ES-I3 (cell line): ENCODE measurements at regions not wholly inside any gene's neighbourhood (a gene's known extent, or its start where the extent isn't known, plus 50 kb on each side); places are given as distances from the start of the nearest gene placed in this dataset.

Experiments
- H3K36me3 ChIP-seq: 2 replicates; pipeline ENCODE4 v1.6.1; 2013; ENCODE audit warnings: mild to moderate bottlenecking, low read length, control low read depth, moderate library complexity; ENCODE audit not compliant: insufficient read depth
- H3K4me1 ChIP-seq: 2 replicates; pipeline ENCODE4 v1.6.1; 2013; ENCODE audit warnings: mild to moderate bottlenecking, control low read depth, low read length; ENCODE audit not compliant: insufficient read depth
- H3K9ac ChIP-seq: 2 replicates; pipeline ENCODE4 v1.6.1; 2013; ENCODE audit warnings: low read depth, mild to moderate bottlenecking, low read length, moderate library complexity
- H3K9me3 ChIP-seq: 2 replicates; pipeline ENCODE4 v1.6.1; 2013; ENCODE audit warnings: mild to moderate bottlenecking, low read length, moderate library complexity; ENCODE audit not compliant: control insufficient read depth, insufficient read depth

GRCh38 chrX:39936886-39937770 lies 160.6 kb downstream of the BCOR start:
- Histone ChIP-seq H3K36me3 (no peaks in the 10 kb centered on the region), H3K9me3 (no peaks in the 10 kb centered on the region), H3K4me1 (peaks cover 21% of the 10 kb centered on the region), H3K9ac (no peak overlapping the region)

- peaks cover 27% of the 10 kb centered on the region for H3K4me1 ChIP-seq
- no peak overlapping the region for H3K9ac ChIP-seq
- no peaks in the 10 kb centered on the region for H3K9me3 ChIP-seq
- no peaks in the 10 kb centered on the region for H3K36me3 ChIP-seq
Observed at GRCh38 chrX:39938466-39938865, 159.3 kb downstream of the BCOR start.

GRCh38 chrX:39939678-39940077 lies 158.1 kb downstream of the BCOR start:
- Histone ChIP-seq H3K4me1 (peaks cover 27% of the 10 kb centered on the region), H3K9ac (no peak overlapping the region), H3K36me3 (no peaks in the 10 kb centered on the region), H3K9me3 (no peaks in the 10 kb centered on the region)

GRCh38 chrX:39941332-39941920 lies 156.3 kb downstream of the BCOR start:
- H3K4me1 ChIP-seq, result peaks cover 18% of the 10 kb centered on the region
- H3K9me3 ChIP-seq, result no peaks in the 10 kb centered on the region
- H3K36me3 ChIP-seq, result no peaks in the 10 kb centered on the region
- H3K9ac ChIP-seq, result no peak overlapping the region

GRCh38 chrX:39944416-39944815 lies 153.3 kb downstream of the BCOR start:
- H3K9me3 ChIP-seq, result no peaks in the 10 kb centered on the region

GRCh38 chrX:39945709-39946108 lies 152.0 kb downstream of the BCOR start:
- H3K4me1 ChIP-seq, result peaks cover 35% of the 10 kb centered on the region
- no peaks in the 10 kb centered on the region for H3K36me3 ChIP-seq
- H3K9ac ChIP-seq, result no peak overlapping the region
- H3K9me3 ChIP-seq, result 0 out of 2 replicates have a peak, but pooled peaks cover 3% of the 10 kb centered on the region

More at GRCh38 chrX:39944416-39944815, 153.3 kb downstream of the BCOR start:
- no peak overlapping the region for H3K9ac ChIP-seq
- no peaks in the 10 kb centered on the region for H3K36me3 ChIP-seq
- H3K4me1 ChIP-seq, result peaks cover 34% of the 10 kb centered on the region

GRCh38 chrX:39946822-39947221 lies 150.9 kb downstream of the BCOR start:
- Histone ChIP-seq H3K9me3 (0 out of 2 replicates have a peak, but pooled peaks cover 3% of the 10 kb centered on the region), H3K36me3 (no peaks in the 10 kb centered on the region), H3K4me1 (peaks cover 26% of the 10 kb centered on the region)

GRCh38 chrX:39948582-39948981 lies 149.2 kb downstream of the BCOR start:
- peaks cover 29% of the 10 kb centered on the region for H3K4me1 ChIP-seq
- H3K9ac ChIP-seq, result no peak overlapping the region

More at GRCh38 chrX:39946822-39947221, 150.9 kb downstream of the BCOR start:
- H3K9ac ChIP-seq, result no peak overlapping the region

GRCh38 chrX:39950018-39950688 lies 147.6 kb downstream of the BCOR start:
- H3K4me1 ChIP-seq, result peaks cover 45% of the 10 kb centered on the region
- no peak overlapping the region for H3K9ac ChIP-seq
- H3K36me3 ChIP-seq, result no peaks in the 10 kb centered on the region
- 0 out of 2 replicates have a peak, but pooled peaks cover 3% of the 10 kb centered on the region for H3K9me3 ChIP-seq

More at GRCh38 chrX:39948582-39948981, 149.2 kb downstream of the BCOR start:
- 0 out of 2 replicates have a peak, but pooled peaks cover 3% of the 10 kb centered on the region for H3K9me3 ChIP-seq
- H3K36me3 ChIP-seq, result no peaks in the 10 kb centered on the region

- Histone ChIP-seq H3K36me3 (no peaks in the 10 kb centered on the region), H3K9me3 (0 out of 2 replicates have a peak, but pooled peaks cover 3% of the 10 kb centered on the region), H3K9ac (no peak overlapping the region), H3K4me1 (peaks cover 50% of the 10 kb centered on the region)
Observed at GRCh38 chrX:39952989-39953388, 144.8 kb downstream of the BCOR start.

- no peak overlapping the region for H3K9ac ChIP-seq
- H3K4me1 ChIP-seq, result peaks cover 48% of the 10 kb centered on the region
- no peaks in the 10 kb centered on the region for H3K36me3 ChIP-seq
- 0 out of 2 replicates have a peak, but pooled peaks cover 3% of the 10 kb centered on the region for H3K9me3 ChIP-seq
Observed at GRCh38 chrX:39953879-39954278, 143.9 kb downstream of the BCOR start.

- H3K4me1 ChIP-seq, result peaks cover 42% of the 10 kb centered on the region
- H3K36me3 ChIP-seq, result no peaks in the 10 kb centered on the region
- no peak overlapping the region for H3K9ac ChIP-seq
- H3K9me3 ChIP-seq, result 0 out of 2 replicates have a peak, but pooled peaks cover 3% of the 10 kb centered on the region
Observed at GRCh38 chrX:39954851-39955250, 142.9 kb downstream of the BCOR start.

GRCh38 chrX:39955625-39956024 lies 142.1 kb downstream of the BCOR start:
- H3K36me3 ChIP-seq, result no peaks in the 10 kb centered on the region
- H3K4me1 ChIP-seq, result peaks cover 42% of the 10 kb centered on the region
- no peak overlapping the region for H3K9ac ChIP-seq
- no peaks in the 10 kb centered on the region for H3K9me3 ChIP-seq

- Histone ChIP-seq H3K36me3 (no peaks in the 10 kb centered on the region), H3K9ac (no peak overlapping the region), H3K9me3 (no peaks in the 10 kb centered on the region), H3K4me1 (peaks cover 42% of the 10 kb centered on the region)
Observed at GRCh38 chrX:39956803-39957394, 140.9 kb downstream of the BCOR start.
